DOHH2 (cell line): ENCODE measurements at regions not wholly inside any gene's neighbourhood (a gene's known extent, or its start where the extent isn't known, plus 50 kb on each side); places are given as distances from the start of the nearest gene placed in this dataset.

Experiments
- CTCF ChIP-seq: fragments of 200-600 bp; sonication (generic); IDR thresholded peaks from one replicate; pipeline ENCODE4 v1.5.1; 2014; ENCODE audit warnings: antibody characterized with exemption, mild to moderate bottlenecking, low read depth, low read length; ENCODE audit not compliant: poor library complexity, severe bottlenecking
- EZH2phosphoT487 ChIP-seq: fragments of 200-600 bp; sonication (generic); IDR thresholded peaks from 2 replicates; pipeline ENCODE4 v1.6.1; 2017; ENCODE audit warnings: borderline replicate concordance, mild to moderate bottlenecking, antibody characterized with exemption, low read length, moderate library complexity, mixed read lengths

- TF ChIP-seq CTCF = no peak
- TF ChIP-seq EZH2phosphoT487 = no peak
These were observed 101.8 kb upstream of the GDF10 start for GRCh38 chr10:47198221-47198620.
